ENCODE measurements at regions not wholly inside any gene's neighbourhood (a gene's known extent, or its start where the extent isn't known, plus 50 kb on each side); places are given as distances from the start of the nearest gene placed in this dataset.

DNA sequence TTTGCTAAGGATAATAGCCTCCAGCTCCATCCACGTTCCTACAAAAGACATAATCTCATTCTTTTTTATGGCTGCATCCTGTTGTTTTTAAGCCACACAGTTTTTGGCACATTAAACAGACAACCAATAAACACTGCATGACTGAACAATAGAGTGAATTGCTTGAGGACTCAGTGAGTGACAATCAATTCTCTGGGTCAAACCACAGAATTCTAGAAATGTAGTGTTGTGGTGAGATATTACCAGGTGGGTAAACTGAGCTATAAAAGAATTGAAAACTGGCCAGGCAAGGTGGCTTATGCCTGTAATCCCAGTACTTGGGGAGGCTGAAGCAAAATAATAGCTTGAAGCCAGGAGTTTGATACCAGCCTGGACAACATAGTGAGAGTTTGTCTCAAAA, 154.7 kb upstream of the CADPS start:
- DNase-seq: no peak
- Histone ChIP-seq H3K27ac (no peak overlapping the region), H3K9me3 (no peaks in the 10 kb centered on the region), H3K27me3 (no peaks in the 10 kb centered on the region), H3K4me3 (no peak overlapping the region), H3K4me1 (no peaks in the 10 kb centered on the region), H3K36me3 (no peaks in the 10 kb centered on the region)
- TF ChIP-seq CTCF (IDR thresholded peaks at IDR 0.05): no peak
- intact Hi-C loops (cut with DNase I; ENCODE audit: low total_unique reads): no loop called here

- Histone ChIP-seq H3K36me3 (no peaks in the 10 kb centered on the region), H3K4me1 (no peaks in the 10 kb centered on the region), H3K27me3 (no peaks in the 10 kb centered on the region), H3K27ac (no peak overlapping the region), H3K9me3 (no peaks in the 10 kb centered on the region), H3K4me3 (no peak overlapping the region)
- no peak for DNase-seq
- no peak for TF ChIP-seq CTCF (IDR thresholded peaks at IDR 0.05)
- intact Hi-C loops (cut with DNase I; ENCODE audit: low total_unique reads): no loop called here
These were observed 155.4 kb upstream of the CADPS start for GRCh38 chr3:63030666-63031065.

DNA sequence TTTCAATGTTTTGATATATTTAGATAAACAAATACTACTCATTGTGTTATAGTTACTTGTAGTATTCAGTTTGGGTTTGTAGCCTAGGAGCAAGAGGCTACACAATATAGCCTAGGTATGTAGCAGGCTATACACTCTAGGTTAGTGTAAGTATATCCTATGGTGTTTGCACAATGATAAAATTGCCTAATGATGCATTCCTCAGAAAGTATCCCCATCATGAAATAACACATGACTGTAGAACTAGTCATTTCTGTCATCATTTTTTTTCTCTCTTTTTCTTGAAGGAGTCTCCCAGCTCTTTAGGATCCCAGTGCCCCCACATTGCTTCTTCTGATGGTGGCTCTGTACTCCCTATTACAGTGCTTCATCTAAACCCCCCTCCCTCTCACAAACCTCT, 157.7 kb upstream of the CADPS start:
- no peak for DNase-seq
- no peaks in the 10 kb centered on the region for H3K4me1 ChIP-seq
- intact Hi-C loops (cut with DNase I; ENCODE audit: low total_unique reads): no loop called here
- H3K27me3 ChIP-seq: no peaks in the 10 kb centered on the region
- TF ChIP-seq CTCF (IDR thresholded peaks at IDR 0.05): no peak
- H3K36me3 ChIP-seq: no peaks in the 10 kb centered on the region
- no peak overlapping the region for H3K4me3 ChIP-seq
- no peak overlapping the region for H3K27ac ChIP-seq
- H3K9me3 ChIP-seq: no peaks in the 10 kb centered on the region

- Histone ChIP-seq H3K4me3 (no peak overlapping the region), H3K27me3 (no peaks in the 10 kb centered on the region), H3K36me3 (no peaks in the 10 kb centered on the region), H3K27ac (no peak overlapping the region), H3K4me1 (no peaks in the 10 kb centered on the region), H3K9me3 (no peaks in the 10 kb centered on the region)
- intact Hi-C loops (cut with DNase I; ENCODE audit: low total_unique reads): no loop called here
- TF ChIP-seq CTCF (IDR thresholded peaks at IDR 0.05): no peak
- DNase-seq: no peak
These were observed 158.9 kb upstream of the CADPS start for GRCh38 chr3:63034101-63034500.

DNA sequence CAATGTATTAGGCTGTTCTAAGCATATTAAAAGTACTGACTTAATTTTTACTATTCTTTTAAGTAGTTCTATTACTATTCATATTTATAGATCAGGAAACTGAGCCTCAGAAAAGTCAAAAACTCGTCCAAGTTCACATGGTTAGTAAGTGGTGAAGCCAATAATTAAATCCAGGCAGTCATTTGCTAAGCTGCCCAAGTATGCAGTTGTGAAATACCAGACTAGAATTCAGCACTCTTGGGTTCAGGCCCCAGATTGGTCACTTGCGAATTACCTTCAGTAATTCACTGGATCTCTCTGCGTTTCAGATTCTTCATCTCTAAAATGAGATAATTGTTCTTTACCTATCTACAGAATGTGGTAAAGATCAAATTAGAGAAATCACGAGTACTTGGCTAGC, 161.9 kb upstream of the CADPS start:
- Histone ChIP-seq H3K27ac (no peak overlapping the region), H3K4me3 (no peak overlapping the region), H3K36me3 (no peaks in the 10 kb centered on the region), H3K27me3 (no peaks in the 10 kb centered on the region), H3K9me3 (no peaks in the 10 kb centered on the region), H3K4me1 (no peaks in the 10 kb centered on the region)
- intact Hi-C loops (cut with DNase I; ENCODE audit: low total_unique reads): no loop called here
- TF ChIP-seq CTCF (IDR thresholded peaks at IDR 0.05): no peak
- DNase-seq: no peak

DNA sequence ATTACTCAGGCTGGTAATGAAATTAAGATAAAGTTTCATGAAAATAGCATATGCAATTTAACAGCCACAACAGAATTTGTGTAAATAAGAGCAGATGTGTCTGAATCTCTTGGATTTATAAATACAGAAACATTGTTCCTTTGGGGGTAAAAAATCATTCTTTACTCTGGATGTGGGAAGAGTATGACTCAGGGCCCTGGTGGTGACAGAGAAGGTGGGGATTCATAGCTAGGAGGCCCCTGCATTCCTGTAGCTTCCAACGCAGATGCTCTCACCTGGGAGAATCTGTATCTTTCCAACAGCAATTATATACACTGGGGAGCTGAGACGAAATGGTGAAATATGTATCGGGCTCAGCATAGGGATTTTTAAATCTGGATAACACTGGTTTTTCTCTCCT, 167.6 kb upstream of the CADPS start:
- Histone ChIP-seq H3K9me3 (no peaks in the 10 kb centered on the region), H3K36me3 (no peaks in the 10 kb centered on the region), H3K27ac (no peak overlapping the region), H3K4me3 (no peak overlapping the region), H3K27me3 (no peaks in the 10 kb centered on the region), H3K4me1 (no peaks in the 10 kb centered on the region)
- intact Hi-C loops (cut with DNase I; ENCODE audit: low total_unique reads): no loop called here
- DNase-seq: no peak
- TF ChIP-seq CTCF (IDR thresholded peaks at IDR 0.05): no peak
